A549 (cell line): ENCODE measurements at regions not wholly inside any gene's neighbourhood (a gene's known extent, or its start where the extent isn't known, plus 50 kb on each side); places are given as distances from the start of the nearest gene placed in this dataset.

Experiments used
- ATAC-seq, 2 experiments: fragments of 200-7000 bp in 1 of 2; fragments of >200 bp in 1 of 2; cut with Nextera tagmentation in 1 of 2; cut with Tn5 transposase in 1 of 2; 3 replicates each; pipeline versions ENCODE4 v1.8.0 to v1.9.1; 2018 to 2020; ENCODE audit warnings: mild to moderate bottlenecking in 1 of 2, moderate library complexity in 1 of 2
- CTCF ChIA-PET: fragments of 300-600 bp; sonication (Branson Sonifier 250); formaldehyde crosslinking; extraction: SDS; loops from one replicate; lab custom pipeline; 2021; ENCODE audit warnings: antibody characterized with exemption, inconsistent platforms; lab: Yijun Ruan, JAX
- POLR2A ChIA-PET: fragments of 350-600 bp; formaldehyde crosslinking; extraction: SDS; loops from one replicate; lab custom pipeline; 2021; ENCODE audit warnings: antibody characterized with exemption, inconsistent platforms; lab: Yijun Ruan, JAX
- DNase-seq, 2 experiments: peaks; one replicate each; pipeline versions ENCODE4 v3.0.0 to v3.0.0-alpha.2; 2011 to 2016; ENCODE audit warnings: low read depth in 1 of 2, low spot score in 1 of 2
- FAIRE-seq: peaks from 2 replicates; lab custom pipeline; 2011; peaks lifted over from hg19 to GRCh38; lab: Jason Lieb, UNC
- H3K27ac ChIP-seq, 2 experiments: fragments of >200 bp; sonication (Bioruptor Twin); formaldehyde crosslinking; 3 replicates each; pipeline ENCODE4 v1.5.1; 2016 to 2017
- H3K4me1 ChIP-seq: fragments of >200 bp; sonication (Bioruptor Twin); formaldehyde crosslinking; 3 replicates; pipeline ENCODE4 v1.6.1; 2016
- H3K4me2 ChIP-seq: fragments of >200 bp; sonication (Bioruptor Twin); formaldehyde crosslinking; 3 replicates; pipeline ENCODE4 v1.6.1; 2016
- H3K4me3 ChIP-seq: fragments of >200 bp; sonication (Bioruptor Twin); formaldehyde crosslinking; 3 replicates; pipeline ENCODE4 v1.5.1; 2016
- H3K9me3 ChIP-seq: fragments of >200 bp; sonication (Bioruptor Twin); formaldehyde crosslinking; 3 replicates; pipeline ENCODE4 v1.6.1; 2016
- CBX8 ChIP-seq: fragments of 200-600 bp; sonication (generic); IDR thresholded peaks from 2 replicates; pipeline ENCODE4 v1.6.1; 2016
- E2F6 ChIP-seq: IDR thresholded peaks from 2 replicates; pipeline ENCODE4 v1.6.1; 2012; ENCODE audit warnings: low read depth, borderline replicate concordance
- EHF ChIP-seq: fragments of 250-450 bp; sonication (Bioruptor Pico); IDR thresholded peaks from 2 replicates; pipeline ENCODE4 v1.5.0; 2020; ENCODE audit warnings: mild to moderate bottlenecking
- EHMT2 ChIP-seq: fragments of 200-600 bp; sonication (generic); IDR thresholded peaks from 2 replicates; pipeline ENCODE4 v1.6.1; 2016; ENCODE audit warnings: antibody characterized with exemption, low read depth, mild to moderate bottlenecking, moderate library complexity
- ELK1 ChIP-seq: fragments of 150-350 bp; IDR thresholded peaks from 2 replicates; pipeline ENCODE4 v1.6.1; 2014; ENCODE audit warnings: low read depth, mild to moderate bottlenecking, low read length
- EP300 ChIP-seq, 2 experiments: fragments of >200 bp; sonication (Bioruptor Twin); formaldehyde crosslinking; IDR thresholded peaks; 2 replicates in 1 of 2; 3 replicates in 1 of 2; pipeline ENCODE4 v1.6.1; 2016 to 2017
- ESRRA ChIP-seq: fragments of 150-350 bp; IDR thresholded peaks from 2 replicates; pipeline ENCODE4 v1.6.1; 2014; ENCODE audit warnings: mild to moderate bottlenecking, low read length, borderline replicate concordance
- FOSB ChIP-seq: fragments of 250-450 bp; sonication (Bioruptor Pico); IDR thresholded peaks from 2 replicates; pipeline ENCODE4 v1.5.0; 2020; ENCODE audit warnings: mild to moderate bottlenecking, moderate library complexity
- GATA3 ChIP-seq: IDR thresholded peaks from 2 replicates; pipeline ENCODE4 v1.6.1; 2012; ENCODE audit warnings: borderline replicate concordance
- HDAC2 ChIP-seq: fragments of 200-600 bp; sonication (generic); IDR thresholded peaks from 2 replicates; pipeline ENCODE4 v1.6.1; 2016
- HOXB5 ChIP-seq: fragments of 250-450 bp; sonication (Bioruptor Pico); IDR thresholded peaks from 2 replicates; pipeline ENCODE4 v1.5.0; 2020; ENCODE audit warnings: mild to moderate bottlenecking, moderate library complexity
- KDM5A ChIP-seq: fragments of 200-600 bp; sonication (generic); IDR thresholded peaks from 2 replicates; pipeline ENCODE4 v1.6.1; 2016; ENCODE audit warnings: antibody characterized with exemption, mild to moderate bottlenecking
- MAZ ChIP-seq: fragments of 150-350 bp; IDR thresholded peaks from 2 replicates; pipeline ENCODE4 v1.6.1; 2014; ENCODE audit warnings: antibody characterized with exemption, low read depth, low read length, borderline replicate concordance
- NFE2L2 ChIP-seq: fragments of 150-350 bp; conservative IDR thresholded peaks from 2 replicates; pipeline ENCODE4 v1.6.1; 2014; ENCODE audit warnings: low read length
- NR3C1 ChIP-seq: fragments of >200 bp; sonication (Bioruptor Twin); formaldehyde crosslinking; IDR thresholded peaks from 3 replicates; pipeline ENCODE4 v1.6.1; 2017
- RARB ChIP-seq: fragments of 250-450 bp; sonication (Bioruptor Pico); IDR thresholded peaks from 2 replicates; pipeline ENCODE4 v1.8.0; 2021; ENCODE audit warnings: mild to moderate bottlenecking, moderate library complexity
- SMC3 ChIP-seq: fragments of >200 bp; sonication (Bioruptor Twin); formaldehyde crosslinking; IDR thresholded peaks from 3 replicates; pipeline ENCODE4 v1.6.1; 2018; ENCODE audit warnings: inconsistent platforms
- SREBF2 ChIP-seq: fragments of 450-650 bp; IDR thresholded peaks from 2 replicates; pipeline ENCODE4 v1.6.1; 2014; ENCODE audit warnings: mild to moderate bottlenecking, moderate library complexity
- TFCP2L1 ChIP-seq: fragments of 250-450 bp; sonication (Bioruptor Pico); IDR thresholded peaks from 2 replicates; pipeline ENCODE4 v1.5.0; 2021; ENCODE audit warnings: mild to moderate bottlenecking
- TP53 ChIP-seq: fragments of 250-450 bp; sonication (Bioruptor Pico); IDR thresholded peaks from 2 replicates; pipeline ENCODE4 v1.5.0; 2021; ENCODE audit warnings: mild to moderate bottlenecking, moderate library complexity
- ZC3H11A ChIP-seq: fragments of 450-650 bp; IDR thresholded peaks from 2 replicates; pipeline ENCODE4 v1.6.1; 2014; ENCODE audit warnings: antibody characterized with exemption, mild to moderate bottlenecking
- ZNF302 ChIP-seq: fragments of 250-450 bp; sonication (Bioruptor Pico); IDR thresholded peaks from 2 replicates; pipeline ENCODE4 v1.9.0; 2021; ENCODE audit warnings: inconsistent platforms, mild to moderate bottlenecking, moderate library complexity
- WGBS: methylation state at CpG from one replicate; pipeline ENCODE4 v1.1.6; 2017; ENCODE audit errors: missing lambda C conversion rate; 5-methylcytosine and 5-hydroxymethylcytosine counted together
- TF ChIP-seq, protein P1 (sequence below): fragments of >200 bp; sonication (Bioruptor Twin); formaldehyde crosslinking; IDR thresholded peaks from 3 replicates; pipeline ENCODE4 v1.6.1; 2016
- TF ChIP-seq, protein P2 (sequence below): fragments of >200 bp; sonication (Bioruptor Twin); formaldehyde crosslinking; IDR thresholded peaks from 3 replicates; pipeline ENCODE4 v1.5.1; 2016
- TF ChIP-seq, protein P3 (sequence below): fragments of 450-650 bp; IDR thresholded peaks from 2 replicates; pipeline ENCODE4 v1.6.1; 2014; ENCODE audit warnings: antibody characterized with exemption
- TF ChIP-seq, protein P4 (sequence below): fragments of 250-450 bp; sonication (Bioruptor Pico); IDR thresholded peaks from 2 replicates; pipeline ENCODE4 v1.5.0; 2021; ENCODE audit warnings: mild to moderate bottlenecking, moderate library complexity, borderline replicate concordance
- TF ChIP-seq, protein P5 (sequence below): fragments of 250-450 bp; sonication (Bioruptor Pico); IDR thresholded peaks from 2 replicates; pipeline ENCODE4 v1.5.0; 2020; ENCODE audit warnings: low read depth, mild to moderate bottlenecking, moderate library complexity

GRCh38 chr4:158442736-158443135 is 78.9 kb upstream of the RXFP1 start:
- FAIRE-seq: no peak

GRCh38 chr4:158443731-158444130 is 78.0 kb upstream of the RXFP1 start:
- no peak overlapping the region for H3K4me2 ChIP-seq
- no peak overlapping the region for H3K27ac ChIP-seq
- ATAC-seq (no peak), DNase-seq (no peak), FAIRE-seq (no peak)
- ChIA-PET CTCF (no interaction called here), POLR2A (no interaction called here)
- TF ChIP-seq E2F6 (no peak), ZNF302 (CRISPR knock-in tag) (no peak), HDAC2 (no peak), EP300 (IDR thresholded peaks at IDR 0.05) (no peak), EHMT2 (no peak), ZC3H11A (no peak), RARB (no peak), TFCP2L1 (no peak), TP53 (no peak), ELK1 (no peak), ESRRA (no peak), NFE2L2 (no peak), KDM5A (no peak), EHF (no peak), SREBF2 (no peak)
- TF ChIP-seq, protein P1, sequence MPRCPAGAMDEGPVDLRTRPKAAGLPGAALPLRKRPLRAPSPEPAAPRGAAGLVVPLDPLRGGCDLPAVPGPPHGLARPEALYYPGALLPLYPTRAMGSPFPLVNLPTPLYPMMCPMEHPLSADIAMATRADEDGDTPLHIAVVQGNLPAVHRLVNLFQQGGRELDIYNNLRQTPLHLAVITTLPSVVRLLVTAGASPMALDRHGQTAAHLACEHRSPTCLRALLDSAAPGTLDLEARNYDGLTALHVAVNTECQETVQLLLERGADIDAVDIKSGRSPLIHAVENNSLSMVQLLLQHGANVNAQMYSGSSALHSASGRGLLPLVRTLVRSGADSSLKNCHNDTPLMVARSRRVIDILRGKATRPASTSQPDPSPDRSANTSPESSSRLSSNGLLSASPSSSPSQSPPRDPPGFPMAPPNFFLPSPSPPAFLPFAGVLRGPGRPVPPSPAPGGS: no peak
- no peaks in the 10 kb centered on the region for H3K9me3 ChIP-seq
- no peaks in the 10 kb centered on the region for H3K4me1 ChIP-seq
- no peak overlapping the region for H3K4me3 ChIP-seq
- 44% methylated on average over 1 of the region's 1 CpG for WGBS

More at GRCh38 chr4:158442736-158443135, 78.9 kb upstream of the RXFP1 start:
- TF ChIP-seq EHMT2: no peak
- no peak for TF ChIP-seq GATA3
- no peak for TF ChIP-seq NFE2L2
- TF ChIP-seq SMC3: no peak
- TF ChIP-seq, protein P2, sequence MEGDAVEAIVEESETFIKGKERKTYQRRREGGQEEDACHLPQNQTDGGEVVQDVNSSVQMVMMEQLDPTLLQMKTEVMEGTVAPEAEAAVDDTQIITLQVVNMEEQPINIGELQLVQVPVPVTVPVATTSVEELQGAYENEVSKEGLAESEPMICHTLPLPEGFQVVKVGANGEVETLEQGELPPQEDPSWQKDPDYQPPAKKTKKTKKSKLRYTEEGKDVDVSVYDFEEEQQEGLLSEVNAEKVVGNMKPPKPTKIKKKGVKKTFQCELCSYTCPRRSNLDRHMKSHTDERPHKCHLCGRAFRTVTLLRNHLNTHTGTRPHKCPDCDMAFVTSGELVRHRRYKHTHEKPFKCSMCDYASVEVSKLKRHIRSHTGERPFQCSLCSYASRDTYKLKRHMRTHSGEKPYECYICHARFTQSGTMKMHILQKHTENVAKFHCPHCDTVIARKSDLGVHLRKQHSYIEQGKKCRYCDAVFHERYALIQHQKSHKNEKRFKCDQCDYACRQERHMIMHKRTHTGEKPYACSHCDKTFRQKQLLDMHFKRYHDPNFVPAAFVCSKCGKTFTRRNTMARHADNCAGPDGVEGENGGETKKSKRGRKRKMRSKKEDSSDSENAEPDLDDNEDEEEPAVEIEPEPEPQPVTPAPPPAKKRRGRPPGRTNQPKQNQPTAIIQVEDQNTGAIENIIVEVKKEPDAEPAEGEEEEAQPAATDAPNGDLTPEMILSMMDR: no peak
- TF ChIP-seq ESRRA: no peak
- TF ChIP-seq NR3C1: no peak
- no peak for TF ChIP-seq FOSB (CRISPR knock-in tag)
- TF ChIP-seq, all 56 proteins: peak for 0
- Histone ChIP-seq H3K9me3 (no peaks in the 10 kb centered on the region), H3K27ac (no peak overlapping the region), H3K4me1 (no peaks in the 10 kb centered on the region), H3K4me3 (no peak overlapping the region), H3K4me2 (no peak overlapping the region)
- DNase-seq (no peak), ATAC-seq (no peak)
- ChIA-PET CTCF (no interaction called here), POLR2A (no interaction called here)

DNA sequence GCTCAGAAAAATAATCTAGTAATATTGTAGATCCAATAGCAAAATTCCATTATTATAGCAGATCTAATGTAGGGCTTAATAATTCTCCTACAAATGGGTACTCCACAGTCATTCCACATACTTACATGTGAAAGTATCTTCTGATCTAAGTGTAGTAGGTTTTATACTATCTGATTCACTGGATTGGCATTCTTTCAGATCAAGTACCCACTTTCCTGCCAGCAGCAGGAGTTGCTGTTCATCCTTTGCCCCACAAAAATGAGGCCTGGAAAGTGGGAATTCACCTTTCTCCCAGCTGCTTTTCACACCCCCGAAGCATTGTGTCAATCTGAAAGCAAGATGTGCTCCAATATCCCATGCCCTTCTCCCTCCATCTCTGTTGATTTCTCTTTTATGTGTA is 77.1 kb upstream of the RXFP1 start:
- Histone ChIP-seq H3K9me3 (no peaks in the 10 kb centered on the region), H3K4me3 (no peak overlapping the region), H3K4me1 (no peaks in the 10 kb centered on the region), H3K4me2 (no peak overlapping the region), H3K27ac (no peak overlapping the region)
- no peak for FAIRE-seq
- DNase-seq: no peak
- ChIA-PET POLR2A (no interaction called here), CTCF (no interaction called here)
- 20% methylated on average over 1 of the region's 1 CpG for WGBS
- ATAC-seq: no peak
- TF ChIP-seq RARB (no peak), MAZ (no peak), HOXB5 (CRISPR knock-in tag) (no peak), SREBF2 (no peak), ESRRA (no peak), CBX8 (no peak), TP53 (no peak), EHMT2 (no peak)
- TF ChIP-seq, protein P3, sequence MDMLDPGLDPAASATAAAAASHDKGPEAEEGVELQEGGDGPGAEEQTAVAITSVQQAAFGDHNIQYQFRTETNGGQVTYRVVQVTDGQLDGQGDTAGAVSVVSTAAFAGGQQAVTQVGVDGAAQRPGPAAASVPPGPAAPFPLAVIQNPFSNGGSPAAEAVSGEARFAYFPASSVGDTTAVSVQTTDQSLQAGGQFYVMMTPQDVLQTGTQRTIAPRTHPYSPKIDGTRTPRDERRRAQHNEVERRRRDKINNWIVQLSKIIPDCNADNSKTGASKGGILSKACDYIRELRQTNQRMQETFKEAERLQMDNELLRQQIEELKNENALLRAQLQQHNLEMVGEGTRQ: no peak
- TF ChIP-seq, protein P4, sequence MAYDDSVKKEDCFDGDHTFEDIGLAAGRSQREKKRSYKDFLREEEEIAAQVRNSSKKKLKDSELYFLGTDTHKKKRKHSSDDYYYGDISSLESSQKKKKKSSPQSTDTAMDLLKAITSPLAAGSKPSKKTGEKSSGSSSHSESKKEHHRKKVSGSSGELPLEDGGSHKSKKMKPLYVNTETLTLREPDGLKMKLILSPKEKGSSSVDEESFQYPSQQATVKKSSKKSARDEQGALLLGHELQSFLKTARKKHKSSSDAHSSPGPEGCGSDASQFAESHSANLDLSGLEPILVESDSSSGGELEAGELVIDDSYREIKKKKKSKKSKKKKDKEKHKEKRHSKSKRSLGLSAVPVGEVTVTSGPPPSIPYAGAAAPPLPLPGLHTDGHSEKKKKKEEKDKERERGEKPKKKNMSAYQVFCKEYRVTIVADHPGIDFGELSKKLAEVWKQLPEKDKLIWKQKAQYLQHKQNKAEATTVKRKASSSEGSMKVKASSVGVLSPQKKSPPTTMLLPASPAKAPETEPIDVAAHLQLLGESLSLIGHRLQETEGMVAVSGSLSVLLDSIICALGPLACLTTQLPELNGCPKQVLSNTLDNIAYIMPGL (CRISPR knock-in tag): no peak
- TF ChIP-seq, protein P5, sequence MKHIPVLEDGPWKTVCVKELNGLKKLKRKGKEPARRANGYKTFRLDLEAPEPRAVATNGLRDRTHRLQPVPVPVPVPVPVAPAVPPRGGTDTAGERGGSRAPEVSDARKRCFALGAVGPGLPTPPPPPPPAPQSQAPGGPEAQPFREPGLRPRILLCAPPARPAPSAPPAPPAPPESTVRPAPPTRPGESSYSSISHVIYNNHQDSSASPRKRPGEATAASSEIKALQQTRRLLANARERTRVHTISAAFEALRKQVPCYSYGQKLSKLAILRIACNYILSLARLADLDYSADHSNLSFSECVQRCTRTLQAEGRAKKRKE (CRISPR knock-in tag): no peak
